ENCODE measurements at regions not wholly inside any gene's neighbourhood (a gene's known extent, or its start where the extent isn't known, plus 50 kb on each side); places are given as distances from the start of the nearest gene placed in this dataset.

- no peak for TF ChIP-seq CTCF (IDR thresholded peaks at IDR 0.05)
- no peak for TF ChIP-seq POLR2A (IDR thresholded peaks at IDR 0.05)
These were observed 185.2 kb downstream of the UACA start for GRCh38 chr15:70578196-70578595.
